Esophagus squamous epithelium (tissue), 5 donors: ENCODE measurements at regions not wholly inside any gene's neighbourhood (a gene's known extent, or its start where the extent isn't known, plus 50 kb on each side); places are given as distances from the start of the nearest gene placed in this dataset.

Experiments
- DNase-seq: peaks from one replicate; lab custom pipeline; 2025; lab: John Stamatoyannopoulos, UW
- H3K27ac ChIP-seq, 4 donors: fragments of 200-600 bp; sonication (generic); one replicate each; pipeline ENCODE4 v1.5.1; 2016 to 2019; ENCODE audit warnings: mild to moderate bottlenecking in 1 of 4
- H3K27me3 ChIP-seq, 4 donors: fragments of 200-600 bp; sonication (generic); 1 replicate in 3 of 4; 2 replicates in 1 of 4; pipeline versions ENCODE4 v1.5.1 to v1.6.0; 2017 to 2021; ENCODE audit warnings: antibody characterized with exemption in 1 of 4
- H3K36me3 ChIP-seq, 3 donors: fragments of 200-600 bp; sonication (generic); one replicate each; pipeline ENCODE4 v1.5.1; 2016 to 2019
- H3K4me1 ChIP-seq, 3 donors: fragments of 200-600 bp; sonication (generic); one replicate each; pipeline ENCODE4 v1.5.1; 2017 to 2019
- H3K4me3 ChIP-seq, 4 donors: fragments of 200-600 bp; sonication (generic); 1 replicate in 3 of 4; 2 replicates in 1 of 4; pipeline ENCODE4 v1.5.1; 2016 to 2019; ENCODE audit warnings: mild to moderate bottlenecking in 2 of 4, moderate library complexity in 1 of 4
- H3K9me3 ChIP-seq, 3 donors: fragments of 200-600 bp; sonication (generic); one replicate each; pipeline ENCODE4 v1.5.1; 2016 to 2019
- POLR2A ChIP-seq, 4 donors: fragments of 450-650 bp; IDR thresholded peaks; one replicate each; pipeline ENCODE4 v1.6.1; 2017; ENCODE audit warnings: antibody characterized with exemption in 4 of 4, mild to moderate bottlenecking in 4 of 4, moderate library complexity in 3 of 4
- WGBS, 2 donors: methylation state at CpG; one replicate each; pipeline ENCODE4 v1.1.5; 2018; 5-methylcytosine and 5-hydroxymethylcytosine counted together
- intact Hi-C: fragments of 100-400 bp; cut with DNase I; formaldehyde crosslinking; loops from one replicate; pipeline ENCODE4 v1.15.0; 2022
- TF ChIP-seq, protein P1 (sequence below), 6 experiments: fragments of 450-650 bp in 4 of 6; fragments of 200-600 bp in 2 of 6; sonication (generic) in 2 of 6; IDR thresholded peaks; one replicate each; pipeline ENCODE4 v1.5.1; 2016 to 2019; ENCODE audit warnings: antibody characterized with exemption in 6 of 6, mild to moderate bottlenecking in 4 of 6, moderate library complexity in 4 of 6
- donor health status: DM: yes; HTN: yes; CAD: no.

DNA sequence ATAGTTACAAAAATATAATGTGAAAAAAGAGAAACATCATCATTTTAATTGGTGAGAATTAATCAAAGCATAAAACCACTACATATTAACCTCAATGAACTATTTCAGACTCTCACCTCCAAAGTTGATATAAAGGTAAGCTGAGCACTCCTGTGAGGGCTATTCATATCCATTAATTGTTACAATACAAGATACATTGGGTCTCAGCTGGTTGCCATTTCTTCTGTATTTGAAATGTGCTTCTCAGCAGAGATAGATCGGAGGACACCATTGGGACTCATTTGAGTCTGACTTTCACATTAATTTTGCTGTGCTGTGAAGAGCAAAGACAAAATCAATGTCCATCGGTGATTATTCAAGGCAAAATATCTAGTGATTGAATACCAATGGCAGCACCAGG lies 459.5 kb upstream of the GOT2 start:
- Histone ChIP-seq H3K4me1 (no peaks in the 10 kb centered on the region), H3K4me3 (no peak overlapping the region), H3K9me3 (no peaks in the 10 kb centered on the region), H3K27ac (no peak overlapping the region), H3K27me3 (no peaks in the 10 kb centered on the region), H3K36me3 (no peaks in the 10 kb centered on the region)
- no peak for DNase-seq
- no peak for TF ChIP-seq POLR2A (IDR thresholded peaks at IDR 0.05)
- TF ChIP-seq, protein P1, sequence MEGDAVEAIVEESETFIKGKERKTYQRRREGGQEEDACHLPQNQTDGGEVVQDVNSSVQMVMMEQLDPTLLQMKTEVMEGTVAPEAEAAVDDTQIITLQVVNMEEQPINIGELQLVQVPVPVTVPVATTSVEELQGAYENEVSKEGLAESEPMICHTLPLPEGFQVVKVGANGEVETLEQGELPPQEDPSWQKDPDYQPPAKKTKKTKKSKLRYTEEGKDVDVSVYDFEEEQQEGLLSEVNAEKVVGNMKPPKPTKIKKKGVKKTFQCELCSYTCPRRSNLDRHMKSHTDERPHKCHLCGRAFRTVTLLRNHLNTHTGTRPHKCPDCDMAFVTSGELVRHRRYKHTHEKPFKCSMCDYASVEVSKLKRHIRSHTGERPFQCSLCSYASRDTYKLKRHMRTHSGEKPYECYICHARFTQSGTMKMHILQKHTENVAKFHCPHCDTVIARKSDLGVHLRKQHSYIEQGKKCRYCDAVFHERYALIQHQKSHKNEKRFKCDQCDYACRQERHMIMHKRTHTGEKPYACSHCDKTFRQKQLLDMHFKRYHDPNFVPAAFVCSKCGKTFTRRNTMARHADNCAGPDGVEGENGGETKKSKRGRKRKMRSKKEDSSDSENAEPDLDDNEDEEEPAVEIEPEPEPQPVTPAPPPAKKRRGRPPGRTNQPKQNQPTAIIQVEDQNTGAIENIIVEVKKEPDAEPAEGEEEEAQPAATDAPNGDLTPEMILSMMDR (IDR thresholded peaks at IDR 0.05), result no peak
- intact Hi-C loops, result no loop called here
- 83 to 88% methylated on average over 2 of the region's 2 CpGs for WGBS, 2 donors

DNA sequence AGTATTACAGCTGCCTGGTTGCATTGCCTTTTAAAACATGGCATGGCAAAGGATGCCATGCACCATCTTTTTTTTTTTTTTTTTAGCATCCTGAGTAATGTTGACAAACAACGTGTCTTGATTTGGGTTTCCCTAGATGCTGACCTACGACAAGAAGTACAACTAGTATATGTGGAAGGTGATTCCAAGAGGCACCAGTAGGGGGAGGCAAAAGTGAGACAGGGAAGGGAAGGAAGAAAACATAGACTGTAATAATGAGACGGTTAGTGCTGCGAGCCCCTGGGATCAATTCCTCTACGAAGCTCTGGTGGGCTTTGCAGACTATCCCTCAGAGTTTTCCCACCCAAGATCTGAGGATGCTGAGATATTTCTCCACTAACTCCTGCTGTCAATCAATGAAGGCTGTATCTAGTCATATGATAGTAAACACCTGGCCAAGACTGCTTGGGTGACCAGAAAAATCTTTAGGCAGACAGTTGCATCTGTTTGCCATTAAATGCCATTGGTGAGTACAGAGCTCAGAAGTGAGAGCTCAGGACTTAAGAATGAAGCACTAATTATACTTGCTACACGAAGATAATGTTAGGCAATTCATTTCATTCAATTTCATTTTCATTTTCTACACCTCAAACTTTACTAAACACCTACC lies 458.6 kb upstream of the GOT2 start:
- no peak for TF ChIP-seq POLR2A (IDR thresholded peaks at IDR 0.05)
- TF ChIP-seq, protein P1 (IDR thresholded peaks at IDR 0.05), result no peak

DNA sequence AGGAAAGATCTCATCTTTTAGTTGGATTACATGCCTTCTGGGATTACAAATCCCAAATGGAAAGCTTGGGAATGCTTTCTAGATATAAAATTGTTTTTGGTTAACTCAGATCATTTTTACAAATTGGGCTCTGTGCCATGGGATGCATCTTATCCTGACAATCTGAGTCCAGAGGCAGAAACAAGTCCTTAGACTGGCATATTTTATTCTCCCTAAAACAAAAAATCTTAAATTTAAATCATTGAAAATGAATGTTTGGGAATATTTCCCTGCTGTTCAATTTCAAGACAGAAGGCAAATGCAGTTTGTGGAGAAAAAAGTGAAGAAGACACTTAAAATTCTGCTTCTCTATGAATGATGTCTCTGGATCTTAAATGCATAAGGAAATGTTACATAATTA lies 456.6 kb upstream of the GOT2 start:
- Histone ChIP-seq H3K9me3 (no peaks in the 10 kb centered on the region), H3K36me3 (no peaks in the 10 kb centered on the region), H3K27me3 (no peaks in the 10 kb centered on the region), H3K27ac (no peak overlapping the region), H3K4me1 (no peaks in the 10 kb centered on the region), H3K4me3 (no peak overlapping the region)
- intact Hi-C loops, result no loop called here
- no peak for TF ChIP-seq POLR2A (IDR thresholded peaks at IDR 0.05)
- TF ChIP-seq, protein P1 (IDR thresholded peaks at IDR 0.05), result no peak
- DNase-seq, result no peak

More for the DNA sequence above, 458.6 kb upstream of the GOT2 start:
- no peak overlapping the region for H3K4me3 ChIP-seq
- no peak overlapping the region for H3K27ac ChIP-seq
- H3K36me3 ChIP-seq, result no peaks in the 10 kb centered on the region
- DNase-seq, result no peak
- no peaks in the 10 kb centered on the region for H3K4me1 ChIP-seq
- H3K27me3 ChIP-seq, result no peaks in the 10 kb centered on the region
- H3K9me3 ChIP-seq, result no peaks in the 10 kb centered on the region
- intact Hi-C loops, result no loop called here
- 46 to 63% methylated on average over 6 of the region's 6 CpGs for WGBS, 2 donors

DNA sequence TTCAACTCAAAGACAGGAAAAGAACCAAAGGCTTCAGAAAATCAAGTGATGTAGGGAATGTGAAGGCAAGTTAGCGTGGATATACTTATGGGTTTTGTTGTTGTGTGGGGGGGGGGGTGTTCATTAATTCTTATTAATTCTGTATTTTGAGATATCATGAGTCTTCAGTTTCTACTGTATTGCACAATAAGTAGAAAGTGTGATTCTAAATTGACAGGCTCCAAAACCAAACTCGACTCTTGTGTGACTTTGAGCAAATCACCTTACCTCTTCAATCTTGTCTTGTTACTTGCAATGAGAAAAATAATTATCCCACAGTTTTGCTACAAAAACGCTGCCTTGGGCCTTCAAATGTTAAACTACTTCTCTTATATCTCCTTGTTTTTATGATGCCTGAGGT lies 453.9 kb upstream of the GOT2 start:
- intact Hi-C loops, result no loop called here
- TF ChIP-seq, protein P1 (IDR thresholded peaks at IDR 0.05), result no peak
- no peak for TF ChIP-seq POLR2A (IDR thresholded peaks at IDR 0.05)
- no peak for DNase-seq

DNA sequence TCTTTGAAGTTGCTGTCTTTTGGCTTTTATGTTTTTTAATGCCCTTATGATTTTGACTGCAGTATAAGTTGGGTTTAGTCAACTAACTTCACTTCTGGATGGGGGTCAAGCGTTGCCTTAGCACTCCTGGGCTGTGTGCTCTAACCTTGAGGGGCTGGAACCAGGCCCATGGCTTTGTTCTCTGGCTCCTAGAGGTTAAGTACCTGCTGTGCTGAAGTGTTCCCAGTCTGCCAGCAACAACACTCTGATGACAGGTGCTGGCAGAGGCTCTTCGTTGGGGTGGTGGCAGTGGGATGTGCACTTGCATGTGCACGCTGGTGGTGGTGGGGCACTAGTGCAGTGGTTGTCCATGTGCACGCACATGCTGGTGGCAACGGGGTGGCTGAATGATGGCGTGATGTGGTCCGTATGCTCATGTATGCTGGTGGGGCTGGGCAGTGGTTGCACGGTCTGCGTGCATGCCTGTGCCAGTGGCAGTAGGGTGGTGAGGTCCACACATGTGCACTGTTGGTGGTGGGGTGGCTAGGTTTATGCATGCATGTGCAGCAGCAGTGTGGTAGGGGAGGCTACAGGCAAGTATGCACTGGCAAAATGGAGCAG lies 447.8 kb upstream of the GOT2 start:
- no peaks in the 10 kb centered on the region for H3K36me3 ChIP-seq
- peaks cover 0 to 6% (median 0%) of the 10 kb centered on the region in 3 donors for H3K9me3 ChIP-seq
- H3K27ac ChIP-seq, result no peak overlapping the region
- H3K4me3 ChIP-seq, result no peak overlapping the region
- intact Hi-C loops, result no loop called here
- WGBS, 2 donors, result 72 to 82% methylated on average over 4 to 7 of the region's 9 CpGs
- no peak for DNase-seq
- no peaks in the 10 kb centered on the region for H3K4me1 ChIP-seq
- H3K27me3 ChIP-seq, result no peaks in the 10 kb centered on the region
- no peak for TF ChIP-seq POLR2A (IDR thresholded peaks at IDR 0.05)
- TF ChIP-seq, protein P1 (IDR thresholded peaks at IDR 0.05), result no peak

More for the DNA sequence above, 453.9 kb upstream of the GOT2 start:
- Histone ChIP-seq H3K9me3 (peaks cover 0 to 6% (median 0%) of the 10 kb centered on the region in 3 donors), H3K36me3 (no peaks in the 10 kb centered on the region), H3K27me3 (no peaks in the 10 kb centered on the region), H3K4me1 (no peaks in the 10 kb centered on the region), H3K27ac (no peak overlapping the region), H3K4me3 (no peak overlapping the region)
- WGBS, 2 donors, result 50 to 52% methylated on average over 3 of the region's 3 CpGs
